H9 (cell line): ENCODE measurements at regions not wholly inside any gene's neighbourhood (a gene's known extent, or its start where the extent isn't known, plus 50 kb on each side); places are given as distances from the start of the nearest gene placed in this dataset.

Source experiments
- DNase-seq: peaks from one replicate; pipeline ENCODE4 v3.0.0-alpha.2; 2017
- H2AFZ ChIP-seq: one replicate; pipeline ENCODE4 v1.6.1; 2013; ENCODE audit warnings: mild to moderate bottlenecking, low read length, control low read depth, moderate library complexity
- H2AK5ac ChIP-seq: 2 replicates; pipeline ENCODE4 v1.6.1; 2013; ENCODE audit warnings: low read length, control low read depth, mixed read lengths; ENCODE audit not compliant: insufficient read length
- H2BK120ac ChIP-seq: one replicate; pipeline ENCODE4 v1.6.1; 2013; ENCODE audit warnings: low read depth, mild to moderate bottlenecking, low read length, control low read depth, inconsistent platforms; ENCODE audit not compliant: poor library complexity, severe bottlenecking
- H2BK12ac ChIP-seq: 2 replicates; pipeline ENCODE4 v1.6.1; 2013; ENCODE audit warnings: low read length, control low read depth, mixed read lengths, low read depth; ENCODE audit not compliant: insufficient read length
- H2BK15ac ChIP-seq: 2 replicates; pipeline ENCODE4 v1.6.1; 2013; ENCODE audit warnings: low read depth, low read length, control low read depth
- H2BK20ac ChIP-seq: one replicate; pipeline ENCODE4 v1.6.1; 2013; ENCODE audit warnings: low read depth, mild to moderate bottlenecking, low read length, control low read depth, inconsistent platforms; ENCODE audit not compliant: poor library complexity, severe bottlenecking
- H2BK5ac ChIP-seq: 2 replicates; pipeline ENCODE4 v1.6.1; 2013; ENCODE audit warnings: low read length, control low read depth, mixed read lengths; ENCODE audit not compliant: insufficient read length
- H3K14ac ChIP-seq: 2 replicates; pipeline ENCODE4 v1.6.1; 2013; ENCODE audit warnings: low read length, control low read depth; ENCODE audit not compliant: insufficient read depth
- H3K18ac ChIP-seq: 2 replicates; pipeline ENCODE4 v1.6.1; 2013; ENCODE audit warnings: low read depth, mild to moderate bottlenecking, mixed read lengths, low read length, control low read depth; ENCODE audit not compliant: insufficient read length
- H3K23ac ChIP-seq: 2 replicates; pipeline ENCODE4 v1.6.1; 2013; ENCODE audit warnings: low read length, control low read depth, mixed read lengths, low read depth; ENCODE audit not compliant: insufficient read length
- H3K23me2 ChIP-seq: 2 replicates; pipeline ENCODE4 v1.6.1; 2013; ENCODE audit warnings: low read depth, mild to moderate bottlenecking, mixed read lengths, low read length, control low read depth; ENCODE audit not compliant: insufficient read length, poor library complexity, severe bottlenecking
- H3K27ac ChIP-seq: 2 replicates; pipeline ENCODE4 v1.5.1; 2013; ENCODE audit warnings: low read length, control low read depth, mixed read lengths, low read depth; ENCODE audit not compliant: insufficient read length
- H3K27me3 ChIP-seq: 2 replicates; pipeline ENCODE4 v1.6.1; 2013; ENCODE audit warnings: low read length, control low read depth, inconsistent platforms; ENCODE audit not compliant: insufficient read depth
- H3K4ac ChIP-seq: 2 replicates; pipeline ENCODE4 v1.6.1; 2013; ENCODE audit warnings: low read depth, mild to moderate bottlenecking, control low read depth, inconsistent platforms, low read length, moderate library complexity
- H3K4me1 ChIP-seq: 2 replicates; pipeline ENCODE4 v1.6.1; 2013; ENCODE audit warnings: low read length, control low read depth, inconsistent platforms; ENCODE audit not compliant: insufficient read depth
- H3K4me2 ChIP-seq: 2 replicates; pipeline ENCODE4 v1.6.1; 2013; ENCODE audit warnings: low read length, control low read depth, mixed read lengths; ENCODE audit not compliant: insufficient read length, insufficient read depth
- H3K56ac ChIP-seq: 2 replicates; pipeline ENCODE4 v1.6.1; 2013; ENCODE audit warnings: low read depth, mild to moderate bottlenecking, mixed read lengths, low read length, control low read depth; ENCODE audit not compliant: insufficient read length
- H3K79me1 ChIP-seq: 2 replicates; pipeline ENCODE4 v1.6.1; 2013; ENCODE audit warnings: low read depth, mild to moderate bottlenecking, moderate library complexity, low read length, control low read depth, inconsistent platforms; ENCODE audit not compliant: insufficient read depth, poor library complexity, severe bottlenecking
- H3K79me2 ChIP-seq: 2 replicates; pipeline ENCODE4 v1.6.1; 2013; ENCODE audit warnings: low read length, control low read depth, inconsistent platforms; ENCODE audit not compliant: insufficient read depth
- H3K9ac ChIP-seq: 2 replicates; pipeline ENCODE4 v1.6.1; 2013; ENCODE audit warnings: low read length, control low read depth, mixed read lengths; ENCODE audit not compliant: insufficient read length; ENCODE audit errors: extremely low read depth
- H3K9me3 ChIP-seq: one replicate; pipeline ENCODE4 v1.6.1; 2013; ENCODE audit warnings: low read depth, low read length, inconsistent platforms; ENCODE audit not compliant: control insufficient read depth
- H3T11ph ChIP-seq: one replicate; pipeline ENCODE4 v1.6.1; 2013; ENCODE audit warnings: mild to moderate bottlenecking, low read length, control low read depth, inconsistent platforms
- H4K20me1 ChIP-seq: one replicate; pipeline ENCODE4 v1.6.1; 2013; ENCODE audit not compliant: control insufficient read depth, insufficient read length, insufficient read depth
- H4K5ac ChIP-seq: 2 replicates; pipeline ENCODE4 v1.6.1; 2013; ENCODE audit warnings: low read depth, mild to moderate bottlenecking, mixed read lengths, low read length, control low read depth; ENCODE audit not compliant: insufficient read length
- H4K8ac ChIP-seq: replicated peaks from 2 replicates; pipeline ENCODE4 v1.6.1; 2013; ENCODE audit warnings: low read length, control low read depth, mixed read lengths, low read depth; ENCODE audit not compliant: insufficient read length
- H4K91ac ChIP-seq: 2 replicates; pipeline ENCODE4 v1.6.1; 2013; ENCODE audit warnings: low read depth, mild to moderate bottlenecking, moderate library complexity, mixed read lengths, low read length, control low read depth; ENCODE audit not compliant: insufficient read length
- H3K27ac Mint-ChIP-seq, 3 experiments: 2 replicates in 2 of 3; 3 replicates in 1 of 3; pipeline ENCODE4 v1.8.0; 2020 to 2021; ENCODE audit warnings: mixed read lengths in 3 of 3, mild to moderate bottlenecking in 1 of 3, moderate library complexity in 1 of 3
- H3K27me3 Mint-ChIP-seq: 2 replicates; pipeline ENCODE4 v1.8.0; 2021; ENCODE audit warnings: low read depth, mild to moderate bottlenecking, moderate library complexity, mixed read lengths
- H3K36me3 Mint-ChIP-seq, 3 experiments: 2 replicates in 2 of 3; 3 replicates in 1 of 3; pipeline ENCODE4 v1.8.0; 2020 to 2021; ENCODE audit warnings: low read depth in 3 of 3, mixed read lengths in 3 of 3; ENCODE audit not compliant: insufficient read depth in 1 of 3
- H3K4me1 Mint-ChIP-seq, 2 experiments: 2 replicates each; pipeline ENCODE4 v1.8.0; 2020; ENCODE audit warnings: mixed read lengths in 2 of 2
- H3K4me3 Mint-ChIP-seq, 2 experiments: 2 replicates in 1 of 2; 3 replicates in 1 of 2; pipeline ENCODE4 v1.8.0; 2020 to 2021; ENCODE audit warnings: mild to moderate bottlenecking in 2 of 2, mixed read lengths in 2 of 2, moderate library complexity in 1 of 2
- H3K9me3 Mint-ChIP-seq, 2 experiments: 2 replicates in 1 of 2; 3 replicates in 1 of 2; pipeline ENCODE4 v1.8.0; 2020; ENCODE audit warnings: mild to moderate bottlenecking in 2 of 2, mixed read lengths in 2 of 2, moderate library complexity in 1 of 2
- CTCF ChIP-seq: fragments of 200-600 bp; sonication (generic); conservative IDR thresholded peaks from 3 replicates; pipeline ENCODE4 v1.8.0; 2021; ENCODE audit warnings: antibody characterized with exemption, mild to moderate bottlenecking
- WGBS: extraction: QIAGEN DNeasy Blood & Tissue Kit; methylation state at CpG from one replicate; pipeline ENCODE4 v1.1.7; 2013; ENCODE audit warnings: missing lambda C conversion rate, low lambda C conversion rate, mixed read lengths; ENCODE audit not compliant: insufficient read length; ENCODE audit errors: extremely low coverage; 5-methylcytosine and 5-hydroxymethylcytosine counted together

DNA sequence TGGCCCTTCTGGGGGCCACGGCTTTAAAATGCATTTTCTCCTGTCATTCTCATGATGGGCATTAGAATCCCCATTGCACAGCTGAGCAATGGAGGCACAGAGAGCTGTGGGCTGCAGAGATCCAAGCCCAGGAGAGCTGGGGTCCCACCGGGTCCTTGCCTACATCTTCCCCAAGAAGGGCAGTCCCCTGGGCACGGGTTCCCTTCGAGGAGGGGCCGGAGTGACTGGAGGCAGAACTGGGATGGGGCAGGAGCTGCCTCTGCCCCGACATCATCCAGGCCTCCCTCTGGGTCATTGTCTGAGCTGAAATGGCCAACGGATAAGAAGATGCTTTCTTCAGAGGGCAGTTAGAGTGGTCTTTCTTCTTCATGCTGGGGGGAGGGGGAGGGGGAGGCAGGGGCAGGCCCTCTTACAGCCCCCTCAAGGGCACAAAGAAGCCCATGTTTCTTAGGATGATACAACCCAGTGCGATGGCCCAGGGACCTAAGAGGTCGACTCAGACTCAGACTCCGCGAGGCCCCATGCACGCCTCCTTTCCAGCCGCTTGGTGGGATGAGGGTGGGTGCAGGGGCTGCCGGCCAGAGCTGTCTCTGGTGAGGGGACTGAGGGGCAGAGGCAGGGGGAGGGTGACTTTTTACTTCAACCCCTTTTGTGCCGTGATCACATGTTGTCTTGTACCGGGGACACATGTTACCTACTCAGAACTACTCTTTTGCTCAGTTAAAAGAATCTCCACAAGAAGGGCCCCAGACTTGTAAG lies 112.4 kb upstream of the IRX2 start:
- no peak overlapping the region for H2BK12ac ChIP-seq
- no peak overlapping the region for H4K91ac ChIP-seq
- no peaks in the 10 kb centered on the region for H3K79me2 ChIP-seq
- H3K23me2 ChIP-seq = no peaks in the 10 kb centered on the region
- H3K79me1 ChIP-seq = no peaks in the 10 kb centered on the region
- no peak overlapping the region for H4K8ac ChIP-seq
- H2AFZ ChIP-seq = no peak overlapping the region
- no peaks in the 10 kb centered on the region for H3K9me3 ChIP-seq
- Mint-ChIP-seq H3K27ac (no peak overlapping the region; a peak in 1 of 7 replicates), H3K4me3 (no peak overlapping the region), H3K36me3 (no peaks in the 10 kb centered on the region; a peak in 1 of 7 replicates), H3K9me3 (no peaks in the 10 kb centered on the region; a peak in 1 of 5 replicates), H3K27me3 (peaks cover 4% of the 10 kb centered on the region; the same call in 1 of the 2 replicates), H3K4me1 (peaks cover 2 to 6% of the 10 kb centered on the region in 2 experiments; a peak in 3 of 4 replicates)
- H3K18ac ChIP-seq = peak overlapping the region; percentile 19
- H3K4me2 ChIP-seq = no peak overlapping the region
- H4K20me1 ChIP-seq = no peaks in the 10 kb centered on the region
- no peak overlapping the region for H4K5ac ChIP-seq
- no peaks in the 10 kb centered on the region for H3K27me3 ChIP-seq
- H3K23ac ChIP-seq = no peak overlapping the region
- WGBS = no CpG with 5 or more reads among the region's 16 CpGs
- H2AK5ac ChIP-seq = no peak overlapping the region
- no peak overlapping the region for H2BK15ac ChIP-seq
- TF ChIP-seq CTCF = no peak
- no peak overlapping the region for H3K14ac ChIP-seq
- H3T11ph ChIP-seq = no peak overlapping the region
- H3K9ac ChIP-seq = no peak overlapping the region
- no peak overlapping the region for H2BK5ac ChIP-seq
- no peak overlapping the region for H2BK20ac ChIP-seq
- no peak overlapping the region for H3K4ac ChIP-seq
- no peak overlapping the region for H3K56ac ChIP-seq
- no peak overlapping the region for H2BK120ac ChIP-seq
- DNase-seq = no peak
- no peaks in the 10 kb centered on the region for H3K4me1 ChIP-seq
- no peak overlapping the region for H3K27ac ChIP-seq
